Karpas-422 (cell line): ENCODE measurements at regions not wholly inside any gene's neighbourhood (a gene's known extent, or its start where the extent isn't known, plus 50 kb on each side); places are given as distances from the start of the nearest gene placed in this dataset.

ENCODE experiments used
- DNase-seq: peaks from one replicate; pipeline ENCODE4 v3.0.0-alpha.2; 2015
- H2AFZ ChIP-seq: fragments of 200-600 bp; sonication (generic); 2 replicates; pipeline ENCODE4 v1.6.1; 2014; ENCODE audit warnings: antibody characterized with exemption, low read length, mixed read lengths
- H3K27ac ChIP-seq: fragments of 200-600 bp; sonication (generic); 2 replicates; pipeline ENCODE4 v1.5.1; 2014; ENCODE audit warnings: mild to moderate bottlenecking, low read length, moderate library complexity
- H3K27me3 ChIP-seq: fragments of 200-600 bp; sonication (generic); 2 replicates; pipeline ENCODE4 v1.6.1; 2014; ENCODE audit warnings: low read length, mixed read lengths
- H3K36me3 ChIP-seq: fragments of 200-600 bp; sonication (generic); 2 replicates; pipeline ENCODE4 v1.6.1; 2014; ENCODE audit warnings: low read length, mixed read lengths; ENCODE audit not compliant: insufficient read depth
- H3K4me1 ChIP-seq: fragments of 200-600 bp; sonication (generic); 2 replicates; pipeline ENCODE4 v1.6.1; 2014; ENCODE audit warnings: mild to moderate bottlenecking, low read length, mixed read lengths
- H3K4me2 ChIP-seq: fragments of 200-600 bp; sonication (generic); 2 replicates; pipeline ENCODE4 v1.6.1; 2014; ENCODE audit warnings: low read length, low read depth, mild to moderate bottlenecking; ENCODE audit not compliant: poor library complexity, severe bottlenecking
- H3K4me3 ChIP-seq: fragments of 200-600 bp; sonication (generic); 2 replicates; pipeline ENCODE4 v1.5.1; 2014; ENCODE audit warnings: mild to moderate bottlenecking, antibody characterized with exemption, low read length, mixed read lengths
- H3K79me2 ChIP-seq: fragments of 200-600 bp; sonication (generic); 2 replicates; pipeline ENCODE4 v1.6.1; 2014; ENCODE audit warnings: mild to moderate bottlenecking, low read length, mixed read lengths
- H3K9ac ChIP-seq: fragments of 200-600 bp; sonication (generic); 2 replicates; pipeline ENCODE4 v1.6.0; 2014; ENCODE audit warnings: low read length
- H3K9me2 ChIP-seq: fragments of 200-600 bp; sonication (generic), shearing (Covaris generic); replicated peaks from 2 replicates; pipeline ENCODE4 v1.6.0; 2014; ENCODE audit warnings: mild to moderate bottlenecking, low read length, moderate library complexity; ENCODE audit not compliant: insufficient read depth
- H3K9me3 ChIP-seq: fragments of 300-700, 200-600 bp; sonication (generic); 2 replicates; pipeline ENCODE4 v1.6.1; 2014; ENCODE audit warnings: low read length, mixed read lengths
- H4K20me1 ChIP-seq: fragments of 200-600 bp; sonication (generic); 2 replicates; pipeline ENCODE4 v1.6.1; 2014; ENCODE audit warnings: mild to moderate bottlenecking, antibody characterized with exemption, low read length, low read depth; ENCODE audit not compliant: insufficient read depth

DNA sequence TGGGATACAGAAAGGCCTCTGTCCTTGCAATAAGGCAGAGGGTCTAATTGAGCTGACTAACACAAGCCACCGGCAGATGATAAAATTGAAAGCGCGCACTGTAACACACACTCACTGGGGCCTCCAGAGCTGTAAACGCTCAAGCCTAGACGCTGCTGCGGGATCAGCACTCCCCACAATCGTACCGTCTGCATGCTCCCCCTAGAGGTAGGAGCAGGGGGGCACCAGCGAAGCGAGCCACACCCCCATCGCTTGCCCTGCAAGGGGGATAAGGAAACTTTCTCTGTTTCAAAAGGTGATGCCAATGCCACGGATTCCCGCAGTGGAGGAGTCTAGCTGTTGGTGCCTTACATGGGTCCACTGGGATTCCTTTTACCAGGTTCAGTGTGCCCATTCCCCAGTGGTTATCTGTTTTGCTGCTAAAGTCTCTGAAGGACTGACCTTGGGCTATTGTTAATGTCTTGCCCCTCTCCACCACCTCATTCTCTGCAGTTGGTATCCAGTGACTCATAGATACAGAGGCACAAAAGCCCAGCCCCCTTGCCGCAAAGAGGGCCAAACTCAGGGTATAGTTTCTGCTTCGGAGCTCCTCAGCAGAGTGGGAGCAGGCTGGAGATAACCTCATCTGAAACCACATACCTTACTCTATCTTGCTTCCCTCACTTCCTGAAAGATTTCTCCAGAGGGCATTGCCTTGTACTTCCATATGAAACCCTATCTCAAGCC, 139.3 kb upstream of the KBTBD8 start:
- no peak overlapping the region for H3K4me2 ChIP-seq
- no peaks in the 10 kb centered on the region for H4K20me1 ChIP-seq
- no peaks in the 10 kb centered on the region for H3K9me3 ChIP-seq
- peak; percentile 51 for DNase-seq
- H3K79me2 ChIP-seq, result no peaks in the 10 kb centered on the region
- peaks cover 31% of the 10 kb centered on the region for H3K4me1 ChIP-seq
- no peaks in the 10 kb centered on the region for H3K36me3 ChIP-seq
- H2AFZ ChIP-seq, result no peak overlapping the region
- no peak overlapping the region for H3K9ac ChIP-seq
- no peak overlapping the region for H3K4me3 ChIP-seq
- H3K9me2 ChIP-seq, result no peaks in the 10 kb centered on the region
- H3K27me3 ChIP-seq, result no peaks in the 10 kb centered on the region
- no peak overlapping the region for H3K27ac ChIP-seq

DNA sequence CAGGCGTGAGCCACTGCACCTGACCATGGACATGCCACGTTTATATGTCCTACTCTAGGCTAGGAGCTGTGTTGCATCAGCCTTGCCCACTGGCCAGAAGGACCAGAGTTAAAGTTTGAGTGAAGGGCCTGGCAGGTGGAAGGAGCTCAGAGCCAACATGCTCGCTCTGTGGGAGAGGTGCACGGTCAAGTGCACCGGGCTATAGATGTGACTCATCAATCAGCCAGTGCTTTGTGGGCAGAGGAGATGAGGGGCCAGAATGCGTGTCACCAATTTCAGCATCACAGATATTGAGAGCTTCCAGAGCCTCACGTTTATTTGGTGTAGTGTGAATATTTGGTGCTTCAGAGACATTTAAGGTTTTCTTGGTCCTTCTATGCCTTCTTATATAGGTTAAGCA, 137.3 kb upstream of the KBTBD8 start:
- DNase-seq, result no peak
- Histone ChIP-seq H3K27me3 (no peaks in the 10 kb centered on the region), H3K36me3 (no peaks in the 10 kb centered on the region), H3K9ac (no peak overlapping the region), H3K4me1 (peaks cover 32% of the 10 kb centered on the region), H3K4me2 (no peak overlapping the region), H3K9me2 (no peaks in the 10 kb centered on the region), H3K9me3 (no peaks in the 10 kb centered on the region), H2AFZ (no peak overlapping the region), H4K20me1 (no peaks in the 10 kb centered on the region), H3K79me2 (no peaks in the 10 kb centered on the region), H3K27ac (no peak overlapping the region), H3K4me3 (no peak overlapping the region)

DNA sequence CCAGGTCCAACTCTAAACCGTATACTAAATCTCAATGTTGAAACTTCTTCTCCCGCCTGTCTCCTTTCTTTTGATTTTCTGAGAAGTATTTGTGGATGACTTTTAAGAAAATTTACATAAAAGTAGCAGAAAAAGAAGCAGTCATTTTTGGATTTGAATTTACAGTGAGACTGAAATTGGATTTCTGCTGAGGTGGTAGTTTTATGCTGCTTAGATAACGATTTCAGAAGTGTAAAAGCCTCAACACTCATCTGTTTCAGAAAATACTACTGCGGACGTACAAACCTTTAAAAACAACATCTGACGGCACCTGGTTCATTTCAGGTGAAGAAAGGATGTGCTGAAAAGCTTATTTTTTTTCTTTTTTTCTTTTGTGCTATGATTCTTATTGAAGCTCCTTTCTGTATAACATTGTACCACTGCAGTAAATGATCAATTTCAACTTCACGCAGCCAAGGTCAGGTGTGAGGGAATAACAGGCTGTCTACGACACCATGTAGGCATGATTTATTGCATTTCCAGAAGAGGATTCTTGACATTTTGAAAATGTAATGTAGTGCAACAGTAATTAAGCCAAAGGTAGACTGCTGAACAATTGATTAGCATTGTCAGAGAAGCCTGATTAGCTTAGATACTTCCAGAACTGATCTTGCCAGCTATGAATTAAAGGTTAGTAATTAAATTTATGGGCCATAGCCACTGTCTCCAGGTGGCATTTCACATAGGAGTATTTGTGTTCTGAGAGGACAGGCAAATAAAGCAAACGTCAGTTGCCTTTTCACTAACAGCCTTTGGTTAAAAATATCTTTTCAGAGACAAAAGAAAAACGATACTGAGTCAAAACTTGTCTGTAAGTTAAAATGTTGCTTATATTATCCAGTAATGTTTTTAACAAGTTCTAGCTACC, 134.6 kb upstream of the KBTBD8 start:
- Histone ChIP-seq H3K36me3 (no peaks in the 10 kb centered on the region), H3K79me2 (no peaks in the 10 kb centered on the region), H3K9me3 (no peaks in the 10 kb centered on the region), H3K4me1 (peaks cover 12% of the 10 kb centered on the region), H3K4me3 (no peak overlapping the region), H3K9ac (no peak overlapping the region), H3K27me3 (no peaks in the 10 kb centered on the region), H3K4me2 (peak overlapping the region; percentile 14), H2AFZ (no peak overlapping the region), H3K27ac (no peak overlapping the region), H4K20me1 (no peaks in the 10 kb centered on the region), H3K9me2 (no peaks in the 10 kb centered on the region)
- no peak for DNase-seq

DNA sequence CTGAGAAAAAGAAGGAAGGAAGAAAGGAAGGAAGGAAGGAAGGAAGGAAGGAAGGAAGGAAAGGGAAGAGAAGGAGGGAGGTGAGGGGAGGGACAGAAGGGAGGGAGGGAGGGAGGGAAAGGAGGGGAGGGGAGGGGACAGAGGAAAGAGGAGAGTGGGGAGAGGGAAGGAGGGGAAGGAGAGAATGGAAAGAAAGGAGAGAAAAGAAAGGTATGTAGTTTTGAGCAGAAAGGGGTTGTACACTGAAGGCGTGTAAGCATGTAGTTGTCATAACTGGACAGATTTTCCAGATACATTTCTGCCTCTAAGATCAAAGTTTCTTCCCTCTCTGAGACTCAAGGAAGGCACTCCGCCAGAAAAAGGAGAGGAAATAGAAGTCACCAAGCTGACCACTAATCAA, 113.4 kb upstream of the KBTBD8 start:
- no peak overlapping the region for H3K4me2 ChIP-seq
- H3K4me3 ChIP-seq, result no peak overlapping the region
- no peaks in the 10 kb centered on the region for H4K20me1 ChIP-seq
- no peak overlapping the region for H3K27ac ChIP-seq
- H3K4me1 ChIP-seq, result no peaks in the 10 kb centered on the region
- no peak overlapping the region for H3K9ac ChIP-seq
- no peaks in the 10 kb centered on the region for H3K9me2 ChIP-seq
- H3K27me3 ChIP-seq, result no peaks in the 10 kb centered on the region
- H3K9me3 ChIP-seq, result no peaks in the 10 kb centered on the region
- H2AFZ ChIP-seq, result no peak overlapping the region
- H3K36me3 ChIP-seq, result no peaks in the 10 kb centered on the region
- DNase-seq, result no peak
- H3K79me2 ChIP-seq, result no peaks in the 10 kb centered on the region

DNA sequence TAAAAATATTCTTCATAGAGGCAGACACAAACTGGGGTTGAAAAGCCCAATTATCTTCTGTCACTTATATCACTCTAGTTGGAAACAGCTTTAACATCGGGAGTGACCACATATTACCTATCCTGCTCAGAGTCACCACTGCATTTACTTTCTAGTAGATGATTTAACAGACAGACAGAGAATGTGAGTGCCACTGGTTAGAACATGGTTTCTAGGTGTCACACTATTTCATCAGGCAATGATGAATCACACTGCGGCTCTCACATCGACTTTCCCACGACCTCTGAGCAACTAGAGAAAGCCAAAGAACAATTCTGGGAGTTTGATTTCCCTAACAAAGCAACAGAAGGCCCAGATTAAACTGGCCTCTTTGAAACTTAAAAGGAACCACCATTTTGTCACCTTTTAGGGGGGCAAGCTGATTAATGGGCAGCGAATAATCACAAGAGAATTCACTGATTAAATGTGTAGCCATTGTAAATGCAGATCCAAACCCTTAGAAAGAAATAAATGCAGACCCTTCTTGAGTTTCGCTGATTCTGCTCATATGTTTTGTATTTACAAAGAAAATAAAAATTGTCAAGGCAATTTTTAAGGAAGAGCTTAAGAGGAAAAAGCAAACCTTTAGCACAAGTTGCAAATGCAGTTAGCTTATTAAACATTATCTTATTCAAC, 112.6 kb upstream of the KBTBD8 start:
- H3K4me2 ChIP-seq, result no peak overlapping the region
- H3K27me3 ChIP-seq, result no peaks in the 10 kb centered on the region
- no peaks in the 10 kb centered on the region for H3K9me2 ChIP-seq
- no peak overlapping the region for H3K9ac ChIP-seq
- no peaks in the 10 kb centered on the region for H3K9me3 ChIP-seq
- H3K4me3 ChIP-seq, result no peak overlapping the region
- no peaks in the 10 kb centered on the region for H3K79me2 ChIP-seq
- H3K27ac ChIP-seq, result no peak overlapping the region
- H3K4me1 ChIP-seq, result peaks cover 4% of the 10 kb centered on the region
- no peaks in the 10 kb centered on the region for H3K36me3 ChIP-seq
- H4K20me1 ChIP-seq, result no peaks in the 10 kb centered on the region
- DNase-seq, result no peak
- H2AFZ ChIP-seq, result no peak overlapping the region

DNA sequence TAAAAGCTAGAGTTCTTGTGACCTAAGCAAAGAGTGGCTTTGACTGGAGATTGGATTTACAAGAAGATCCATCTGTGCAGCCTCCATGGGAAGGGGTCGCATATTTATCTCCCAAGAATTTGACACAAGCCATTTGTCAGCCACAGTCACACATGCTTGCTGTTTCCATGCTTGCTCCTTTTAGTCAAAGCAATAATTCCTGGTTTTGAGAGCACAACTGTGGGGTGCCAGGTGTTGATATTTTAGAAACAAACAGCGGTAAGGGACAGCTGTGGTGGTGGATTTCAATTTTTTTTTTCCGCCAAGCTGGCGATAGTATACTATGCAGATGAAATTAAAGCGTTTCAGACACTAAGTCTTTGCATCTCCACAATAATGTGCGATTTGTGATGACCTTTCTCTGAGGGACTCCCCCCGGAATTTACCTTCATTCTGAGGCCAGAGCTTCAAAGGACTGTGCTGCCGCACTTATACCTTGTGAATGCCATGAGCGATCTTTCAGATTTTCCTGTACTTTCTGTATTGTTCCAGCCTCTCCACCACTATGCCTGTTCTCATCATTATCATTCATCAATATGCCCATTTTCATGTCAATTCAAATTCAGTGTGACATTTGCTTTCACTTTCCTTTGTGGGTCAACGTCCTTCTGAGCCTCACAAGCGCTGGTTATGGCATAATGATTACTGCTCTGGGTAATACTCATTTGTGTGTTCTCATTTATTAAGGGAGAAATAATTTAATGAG, 108.2 kb upstream of the KBTBD8 start:
- DNase-seq, result no peak
- no peaks in the 10 kb centered on the region for H3K27me3 ChIP-seq
- peaks cover 11% of the 10 kb centered on the region for H3K4me1 ChIP-seq
- peaks cover 3% of the 10 kb centered on the region; the same call in 1 of the 2 replicates for H3K36me3 ChIP-seq
- H3K4me3 ChIP-seq, result no peak overlapping the region
- H4K20me1 ChIP-seq, result no peaks in the 10 kb centered on the region
- no peak overlapping the region for H2AFZ ChIP-seq
- H3K9me2 ChIP-seq, result no peaks in the 10 kb centered on the region
- H3K9ac ChIP-seq, result no peak overlapping the region
- no peak overlapping the region for H3K27ac ChIP-seq
- no peaks in the 10 kb centered on the region for H3K9me3 ChIP-seq
- no peaks in the 10 kb centered on the region for H3K79me2 ChIP-seq
- H3K4me2 ChIP-seq, result no peak overlapping the region

DNA sequence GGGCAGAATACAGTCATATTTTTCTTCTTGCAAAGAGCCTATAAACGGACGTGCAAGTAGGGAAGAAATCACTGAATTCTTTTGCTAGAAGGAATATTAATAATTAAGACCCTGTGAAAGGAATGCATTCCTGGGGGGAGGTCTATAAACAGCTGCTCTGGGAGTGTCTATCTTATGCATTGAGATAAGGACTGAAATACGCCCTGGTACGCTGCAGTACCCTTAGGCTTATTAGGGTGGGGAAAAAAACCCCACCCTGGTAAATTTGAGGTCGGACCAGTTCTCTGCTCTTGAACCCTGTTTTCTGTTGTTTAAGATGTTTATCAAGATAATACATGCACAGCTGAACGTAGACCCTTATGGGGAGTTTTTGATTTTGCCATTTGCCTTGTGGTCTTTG, 100.0 kb upstream of the KBTBD8 start:
- no peak overlapping the region for H3K27ac ChIP-seq
- H4K20me1 ChIP-seq, result no peaks in the 10 kb centered on the region
- peaks cover 3% of the 10 kb centered on the region for H3K4me1 ChIP-seq
- H3K9ac ChIP-seq, result no peak overlapping the region
- H3K27me3 ChIP-seq, result no peaks in the 10 kb centered on the region
- no peak overlapping the region for H3K4me3 ChIP-seq
- no peak overlapping the region for H2AFZ ChIP-seq
- no peaks in the 10 kb centered on the region for H3K9me2 ChIP-seq
- peak; percentile 62 for DNase-seq
- H3K9me3 ChIP-seq, result peaks cover 27% of the 10 kb centered on the region
- H3K36me3 ChIP-seq, result peaks cover 7% of the 10 kb centered on the region; the same call in 1 of the 2 replicates
- no peaks in the 10 kb centered on the region for H3K79me2 ChIP-seq
- H3K4me2 ChIP-seq, result no peak overlapping the region
